NCI-H128 (cell line): ENCODE measurements at regions not wholly inside any gene's neighbourhood (a gene's known extent, or its start where the extent isn't known, plus 50 kb on each side); places are given as distances from the start of the nearest gene placed in this dataset.
"Not testable (repeated sequence)": the region's sequence is repeated elsewhere in the genome, so short reads cannot be mapped to it uniquely, and the experiment has no call there.

ENCODE experiments used
- DNase-seq: peaks from one replicate; lab custom pipeline; 2025; ENCODE audit not compliant: unreplicated experiment; lab: John Stamatoyannopoulos, UW

GRCh38 chr5:52255308-52255707, 532.4 kb upstream of the ITGA1 start:
- no peak for DNase-seq

- DNase-seq, result peak; percentile 74
These were observed 524.9 kb upstream of the ITGA1 start for GRCh38 chr5:52262844-52263243.

GRCh38 chr5:52269401-52269800, 518.3 kb upstream of the ITGA1 start:
- DNase-seq, result peak; percentile 53

- DNase-seq, result no peak
These were observed 517.9 kb upstream of the ITGA1 start for GRCh38 chr5:52269859-52270258.

- no peak for DNase-seq
These were observed 512.1 kb upstream of the ITGA1 start for GRCh38 chr5:52275639-52276038.

GRCh38 chr5:52277101-52277500, 510.6 kb upstream of the ITGA1 start:
- no peak for DNase-seq

- no peak for DNase-seq
These were observed 505.1 kb upstream of the ITGA1 start for GRCh38 chr5:52282647-52283046.

GRCh38 chr5:52283221-52283620, 504.5 kb upstream of the ITGA1 start:
- no peak for DNase-seq

GRCh38 chr5:52300703-52301372, 486.9 kb upstream of the ITGA1 start:
- no peak for DNase-seq

- not testable (repeated sequence) for DNase-seq
These were observed 482.9 kb upstream of the ITGA1 start for GRCh38 chr5:52304816-52305215.

GRCh38 chr5:52328220-52328806, 459.4 kb upstream of the ITGA1 start:
- no peak for DNase-seq

- no peak for DNase-seq
These were observed 456.0 kb upstream of the ITGA1 start for GRCh38 chr5:52331725-52332124.

GRCh38 chr5:52334367-52334766, 453.3 kb upstream of the ITGA1 start:
- DNase-seq, result no peak

- no peak for DNase-seq
These were observed 448.4 kb upstream of the ITGA1 start for GRCh38 chr5:52339285-52339684.

- no peak for DNase-seq
These were observed 445.4 kb upstream of the ITGA1 start for GRCh38 chr5:52342361-52342760.

- peak; percentile 42 for DNase-seq
These were observed 431.3 kb upstream of the ITGA1 start for GRCh38 chr5:52356311-52356918.

- DNase-seq, result no peak
These were observed 428.5 kb upstream of the ITGA1 start for GRCh38 chr5:52359261-52359660.

GRCh38 chr5:52360985-52361384, 426.7 kb upstream of the ITGA1 start:
- DNase-seq, result no peak

GRCh38 chr5:52374286-52374685, 413.4 kb upstream of the ITGA1 start:
- no peak for DNase-seq

GRCh38 chr5:52375969-52376368, 411.7 kb upstream of the ITGA1 start:
- no peak for DNase-seq

GRCh38 chr5:52376592-52376991, 411.1 kb upstream of the ITGA1 start:
- no peak for DNase-seq

- no peak for DNase-seq
These were observed 409.5 kb upstream of the ITGA1 start for GRCh38 chr5:52378237-52378636.

GRCh38 chr5:52388349-52388748, 399.4 kb upstream of the ITGA1 start:
- DNase-seq, result no peak
